ENCODE measurements at regions not wholly inside any gene's neighbourhood (a gene's known extent, or its start where the extent isn't known, plus 50 kb on each side); places are given as distances from the start of the nearest gene placed in this dataset.

- DNase-seq (ENCODE audit: low read depth in 6 of 9, low spot score in 9 of 9) = no peak
- no peaks in the 10 kb centered on the region for H3K9me3 ChIP-seq (ENCODE audit: control insufficient read depth in 2 of 2, insufficient read depth in 1 of 2, low read length in 1 of 2)
- 95% methylated on average over 5 of the region's 5 CpGs for WGBS
- H3K27ac ChIP-seq (ENCODE audit: low read depth in 1 of 2, low read length in 1 of 2) = no peak overlapping the region
- no peak overlapping the region for H3K4me3 ChIP-seq (ENCODE audit: low read length in 2 of 2)
- H3K36me3 ChIP-seq (ENCODE audit: control insufficient read depth in 2 of 2, insufficient read depth in 2 of 2, low read length in 1 of 2) = no peaks in the 10 kb centered on the region
- no peaks in the 10 kb centered on the region for H3K27me3 ChIP-seq (ENCODE audit: control insufficient read depth in 2 of 2, insufficient read depth in 1 of 2, low read length in 1 of 2)
- no peaks in the 10 kb centered on the region for H3K4me1 ChIP-seq (ENCODE audit: control insufficient read depth in 2 of 2, insufficient read depth in 2 of 2, low read length in 2 of 2)
Observed at GRCh38 chr2:53312721-53313120, 454.9 kb upstream of the CHAC2 start.

DNA sequence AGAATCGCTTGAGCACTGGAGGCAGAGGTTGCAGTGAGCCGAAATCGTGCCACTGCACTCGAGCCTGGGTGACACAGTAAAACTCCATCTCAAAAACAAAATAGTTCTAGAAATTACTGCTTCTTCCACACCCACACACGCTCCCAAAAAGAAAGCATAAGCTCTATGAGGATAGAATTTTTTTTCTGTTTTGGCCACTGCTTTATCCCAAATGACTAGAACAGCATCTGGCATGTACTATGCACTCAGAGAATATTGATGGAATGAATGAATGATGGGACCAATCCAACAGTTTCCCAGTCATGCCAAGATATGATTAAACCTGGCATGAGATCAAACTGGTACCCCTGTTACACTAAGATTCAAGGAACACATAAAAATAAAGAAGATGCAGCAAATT lies 455.4 kb upstream of the CHAC2 start:
- no peaks in the 10 kb centered on the region for H3K27me3 ChIP-seq (ENCODE audit: control insufficient read depth in 2 of 2, insufficient read depth in 1 of 2, low read length in 1 of 2)
- H3K4me1 ChIP-seq (ENCODE audit: control insufficient read depth in 2 of 2, insufficient read depth in 2 of 2, low read length in 2 of 2) = no peaks in the 10 kb centered on the region
- H3K36me3 ChIP-seq (ENCODE audit: control insufficient read depth in 2 of 2, insufficient read depth in 2 of 2, low read length in 1 of 2) = no peaks in the 10 kb centered on the region
- DNase-seq (ENCODE audit: low read depth in 6 of 9, low spot score in 9 of 9) = no peak
- WGBS = 95% methylated on average over 5 of the region's 5 CpGs
- no peak overlapping the region for H3K27ac ChIP-seq (ENCODE audit: low read depth in 1 of 2, low read length in 1 of 2)
- no peaks in the 10 kb centered on the region for H3K9me3 ChIP-seq (ENCODE audit: control insufficient read depth in 2 of 2, insufficient read depth in 1 of 2, low read length in 1 of 2)
- no peak overlapping the region for H3K4me3 ChIP-seq (ENCODE audit: low read length in 2 of 2)

GRCh38 chr2:53303012-53303578 lies 464.5 kb upstream of the CHAC2 start:
- H3K9me3 ChIP-seq (ENCODE audit: control insufficient read depth in 2 of 2, insufficient read depth in 1 of 2, low read length in 1 of 2) = no peaks in the 10 kb centered on the region
- H3K4me1 ChIP-seq (ENCODE audit: control insufficient read depth in 2 of 2, insufficient read depth in 2 of 2, low read length in 2 of 2) = no peaks in the 10 kb centered on the region
- 81% methylated on average over 4 of the region's 4 CpGs for WGBS
- no peaks in the 10 kb centered on the region for H3K27me3 ChIP-seq (ENCODE audit: control insufficient read depth in 2 of 2, insufficient read depth in 1 of 2, low read length in 1 of 2)
- DNase-seq (ENCODE audit: low read depth in 6 of 9, low spot score in 9 of 9) = no peak
- H3K27ac ChIP-seq (ENCODE audit: low read depth in 1 of 2, low read length in 1 of 2) = no peak overlapping the region
- H3K4me3 ChIP-seq (ENCODE audit: low read length in 2 of 2) = no peak overlapping the region
- H3K36me3 ChIP-seq (ENCODE audit: control insufficient read depth in 2 of 2, insufficient read depth in 2 of 2, low read length in 1 of 2) = no peaks in the 10 kb centered on the region

DNA sequence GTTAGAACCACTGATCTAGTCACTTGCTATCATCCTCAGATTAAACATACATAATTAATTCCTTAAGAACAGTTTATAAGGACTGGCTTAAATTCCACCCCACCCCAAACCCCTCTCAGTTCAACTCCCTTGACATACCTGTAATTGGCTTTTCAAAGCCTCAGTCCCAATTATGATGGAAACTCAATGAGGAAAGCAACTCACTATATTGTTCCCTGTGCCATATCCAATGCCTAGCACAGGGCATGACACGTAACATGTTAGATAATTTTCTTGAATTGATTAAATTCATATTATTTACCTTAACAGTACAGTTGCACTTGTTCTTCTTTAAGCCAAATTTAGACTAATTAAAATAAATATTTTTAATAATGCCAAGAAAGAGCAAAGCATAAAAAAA lies 465.1 kb upstream of the CHAC2 start:
- Histone ChIP-seq H3K27me3 (ENCODE audit: control insufficient read depth in 2 of 2, insufficient read depth in 1 of 2, low read length in 1 of 2) (no peaks in the 10 kb centered on the region), H3K27ac (ENCODE audit: low read depth in 1 of 2, low read length in 1 of 2) (no peak overlapping the region), H3K4me1 (ENCODE audit: control insufficient read depth in 2 of 2, insufficient read depth in 2 of 2, low read length in 2 of 2) (no peaks in the 10 kb centered on the region), H3K36me3 (ENCODE audit: control insufficient read depth in 2 of 2, insufficient read depth in 2 of 2, low read length in 1 of 2) (no peaks in the 10 kb centered on the region), H3K9me3 (ENCODE audit: control insufficient read depth in 2 of 2, insufficient read depth in 1 of 2, low read length in 1 of 2) (no peaks in the 10 kb centered on the region), H3K4me3 (ENCODE audit: low read length in 2 of 2) (no peak overlapping the region)
- no peak for DNase-seq (ENCODE audit: low read depth in 6 of 9, low spot score in 9 of 9)
- 95% methylated on average over 1 of the region's 1 CpG for WGBS

- Histone ChIP-seq H3K4me3 (ENCODE audit: low read length in 2 of 2) (no peak overlapping the region), H3K9me3 (ENCODE audit: control insufficient read depth in 2 of 2, insufficient read depth in 1 of 2, low read length in 1 of 2) (no peaks in the 10 kb centered on the region), H3K27ac (ENCODE audit: low read depth in 1 of 2, low read length in 1 of 2) (no peak overlapping the region), H3K27me3 (ENCODE audit: control insufficient read depth in 2 of 2, insufficient read depth in 1 of 2, low read length in 1 of 2) (no peaks in the 10 kb centered on the region), H3K36me3 (ENCODE audit: control insufficient read depth in 2 of 2, insufficient read depth in 2 of 2, low read length in 1 of 2) (no peaks in the 10 kb centered on the region), H3K4me1 (ENCODE audit: control insufficient read depth in 2 of 2, insufficient read depth in 2 of 2, low read length in 2 of 2) (no peaks in the 10 kb centered on the region)
- DNase-seq (ENCODE audit: low read depth in 6 of 9, low spot score in 9 of 9) = no peak
Observed at GRCh38 chr2:53289309-53290006, 478.1 kb upstream of the CHAC2 start.

DNA sequence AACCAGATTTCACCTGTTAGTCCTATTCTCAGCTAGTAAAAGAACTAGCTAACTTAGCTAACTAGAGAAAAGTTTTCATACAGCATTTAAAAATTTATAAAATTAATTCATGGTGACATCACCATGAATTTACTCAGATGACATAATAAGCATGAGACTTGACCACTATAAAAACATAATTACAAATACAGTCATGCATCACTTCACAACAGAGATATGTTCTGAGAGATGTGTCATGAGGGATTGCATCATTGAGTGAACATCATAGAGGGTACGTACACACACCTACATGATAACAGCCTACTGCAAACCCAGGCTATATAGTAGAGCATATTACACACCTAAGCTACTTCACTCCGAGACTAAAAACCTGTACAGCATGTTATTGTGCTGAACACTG lies 481.3 kb upstream of the CHAC2 start:
- Histone ChIP-seq H3K36me3 (ENCODE audit: control insufficient read depth in 2 of 2, insufficient read depth in 2 of 2, low read length in 1 of 2) (no peaks in the 10 kb centered on the region), H3K4me3 (ENCODE audit: low read length in 2 of 2) (no peak overlapping the region), H3K9me3 (ENCODE audit: control insufficient read depth in 2 of 2, insufficient read depth in 1 of 2, low read length in 1 of 2) (no peaks in the 10 kb centered on the region), H3K4me1 (ENCODE audit: control insufficient read depth in 2 of 2, insufficient read depth in 2 of 2, low read length in 2 of 2) (no peaks in the 10 kb centered on the region), H3K27me3 (ENCODE audit: control insufficient read depth in 2 of 2, insufficient read depth in 1 of 2, low read length in 1 of 2) (no peaks in the 10 kb centered on the region), H3K27ac (ENCODE audit: low read depth in 1 of 2, low read length in 1 of 2) (no peak overlapping the region)
- no peak for DNase-seq (ENCODE audit: low read depth in 6 of 9, low spot score in 9 of 9)
- 94% methylated on average over 2 of the region's 2 CpGs for WGBS

DNA sequence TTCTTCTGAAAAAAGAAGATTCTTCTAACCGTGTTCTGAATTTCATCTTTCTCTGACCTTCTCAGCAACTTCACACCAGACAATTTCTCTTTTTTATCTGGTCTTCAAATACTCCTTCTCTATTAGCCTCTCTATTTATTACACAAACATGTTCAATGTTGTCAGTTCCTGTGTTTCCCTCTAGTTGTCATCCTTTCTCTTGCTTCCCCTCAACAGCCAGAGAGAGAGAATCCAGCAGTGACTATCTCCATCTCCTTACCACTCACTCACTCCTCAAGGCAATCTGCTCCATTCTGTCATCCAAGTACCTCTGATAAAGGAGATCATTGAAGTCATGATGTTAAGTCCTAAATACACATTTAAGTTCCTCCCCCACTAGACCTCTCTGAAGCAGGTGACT lies 491.9 kb upstream of the CHAC2 start:
- Histone ChIP-seq H3K27me3 (ENCODE audit: control insufficient read depth in 2 of 2, insufficient read depth in 1 of 2, low read length in 1 of 2) (no peaks in the 10 kb centered on the region), H3K36me3 (ENCODE audit: control insufficient read depth in 2 of 2, insufficient read depth in 2 of 2, low read length in 1 of 2) (no peaks in the 10 kb centered on the region), H3K9me3 (ENCODE audit: control insufficient read depth in 2 of 2, insufficient read depth in 1 of 2, low read length in 1 of 2) (no peaks in the 10 kb centered on the region), H3K27ac (ENCODE audit: low read depth in 1 of 2, low read length in 1 of 2) (no peak overlapping the region), H3K4me1 (ENCODE audit: control insufficient read depth in 2 of 2, insufficient read depth in 2 of 2, low read length in 2 of 2) (no peaks in the 10 kb centered on the region), H3K4me3 (ENCODE audit: low read length in 2 of 2) (no peak overlapping the region)
- WGBS = 86% methylated on average over 1 of the region's 1 CpG
- no peak for DNase-seq (ENCODE audit: low read depth in 6 of 9, low spot score in 9 of 9)

GRCh38 chr2:53268626-53269025 lies 499.0 kb upstream of the CHAC2 start:
- H3K9me3 ChIP-seq (ENCODE audit: control insufficient read depth in 2 of 2, insufficient read depth in 1 of 2, low read length in 1 of 2) = no peaks in the 10 kb centered on the region
- DNase-seq (ENCODE audit: low read depth in 6 of 9, low spot score in 9 of 9) = no peak
- H3K4me1 ChIP-seq (ENCODE audit: control insufficient read depth in 2 of 2, insufficient read depth in 2 of 2, low read length in 2 of 2) = no peaks in the 10 kb centered on the region
- WGBS = 68% methylated on average over 3 of the region's 3 CpGs
- no peak overlapping the region for H3K27ac ChIP-seq (ENCODE audit: low read depth in 1 of 2, low read length in 1 of 2)
- no peaks in the 10 kb centered on the region for H3K36me3 ChIP-seq (ENCODE audit: control insufficient read depth in 2 of 2, insufficient read depth in 2 of 2, low read length in 1 of 2)
- H3K27me3 ChIP-seq (ENCODE audit: control insufficient read depth in 2 of 2, insufficient read depth in 1 of 2, low read length in 1 of 2) = no peaks in the 10 kb centered on the region
- no peak overlapping the region for H3K4me3 ChIP-seq (ENCODE audit: low read length in 2 of 2)

DNA sequence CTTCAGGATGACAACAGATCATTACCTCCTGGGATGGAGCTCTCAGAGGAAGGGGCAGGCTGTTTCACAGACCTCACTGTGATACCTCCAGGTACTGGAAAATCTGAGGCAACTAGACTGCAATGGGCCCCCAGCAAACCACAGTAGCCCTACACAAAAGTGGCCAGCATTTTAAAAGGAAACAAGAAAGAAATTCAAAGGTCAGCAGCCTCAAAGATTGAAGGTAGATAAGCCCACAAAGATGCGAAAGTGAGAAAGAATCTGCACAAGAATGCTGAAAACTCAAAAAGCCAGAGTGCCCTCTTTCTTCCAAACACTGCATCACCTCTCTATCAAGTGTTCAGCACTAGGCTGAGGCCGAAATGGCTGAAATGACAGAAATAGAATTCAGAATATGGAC lies 499.5 kb upstream of the CHAC2 start:
- Histone ChIP-seq H3K27me3 (ENCODE audit: control insufficient read depth in 2 of 2, insufficient read depth in 1 of 2, low read length in 1 of 2) (no peaks in the 10 kb centered on the region), H3K4me3 (ENCODE audit: low read length in 2 of 2) (no peak overlapping the region), H3K27ac (ENCODE audit: low read depth in 1 of 2, low read length in 1 of 2) (no peak overlapping the region), H3K4me1 (ENCODE audit: control insufficient read depth in 2 of 2, insufficient read depth in 2 of 2, low read length in 2 of 2) (no peaks in the 10 kb centered on the region), H3K36me3 (ENCODE audit: control insufficient read depth in 2 of 2, insufficient read depth in 2 of 2, low read length in 1 of 2) (no peaks in the 10 kb centered on the region), H3K9me3 (ENCODE audit: control insufficient read depth in 2 of 2, insufficient read depth in 1 of 2, low read length in 1 of 2) (no peaks in the 10 kb centered on the region)
- 78% methylated on average over 2 of the region's 2 CpGs for WGBS
- DNase-seq (ENCODE audit: low read depth in 6 of 9, low spot score in 9 of 9) = peak in 1 of 9 donors; percentile 13
